GM21381 (cell line): ENCODE measurements at regions not wholly inside any gene's neighbourhood (a gene's known extent, or its start where the extent isn't known, plus 50 kb on each side); places are given as distances from the start of the nearest gene placed in this dataset.

ENCODE experiments used
- ATAC-seq: cut with Tn5 transposase; IDR thresholded peaks from one replicate; pipeline ENCODE4 v1.9.1; 2021; ENCODE audit warnings: mild to moderate bottlenecking, moderate library complexity; ENCODE audit not compliant: unreplicated experiment

DNA sequence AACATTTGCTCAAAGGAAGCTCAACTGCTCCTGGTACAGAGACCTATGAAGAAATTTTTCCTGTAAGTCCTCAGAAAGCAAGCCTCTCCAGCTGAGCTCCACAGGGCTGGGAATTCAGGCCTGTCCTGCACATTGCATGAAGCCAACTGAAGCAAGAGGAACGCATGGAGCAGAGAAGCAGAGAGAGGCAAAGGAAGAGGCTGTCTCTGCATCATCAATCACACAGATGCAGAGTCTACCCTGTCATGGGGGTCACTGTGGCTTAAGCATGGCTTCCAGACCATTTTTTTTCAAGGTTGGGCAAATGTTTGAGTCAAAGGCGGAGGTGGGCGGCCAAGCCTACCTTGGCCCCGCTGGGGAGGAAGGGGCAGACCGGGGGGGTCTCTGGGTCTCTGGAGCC is 110.3 kb upstream of the MSX1 start:
- no peak for ATAC-seq

DNA sequence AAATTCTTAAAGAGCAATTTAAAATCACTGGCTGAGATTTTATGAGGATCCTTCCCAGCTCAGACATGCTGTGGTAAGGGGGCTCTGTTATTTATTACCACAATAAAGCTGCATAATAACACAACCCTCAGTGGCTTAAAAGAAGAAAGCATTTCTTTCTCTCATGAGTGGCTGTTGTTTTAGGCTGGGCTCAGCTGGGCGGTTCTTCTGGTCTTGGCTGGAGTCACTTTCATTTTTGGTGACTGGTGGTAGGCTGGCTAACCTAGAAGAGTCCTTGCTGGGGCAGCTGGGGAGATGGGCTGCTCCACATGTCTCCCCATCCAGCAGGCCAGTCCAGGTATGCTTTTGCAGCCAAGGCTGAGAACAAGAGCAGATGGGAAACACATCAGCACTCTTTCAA is 113.0 kb upstream of the MSX1 start:
- ATAC-seq = no peak

DNA sequence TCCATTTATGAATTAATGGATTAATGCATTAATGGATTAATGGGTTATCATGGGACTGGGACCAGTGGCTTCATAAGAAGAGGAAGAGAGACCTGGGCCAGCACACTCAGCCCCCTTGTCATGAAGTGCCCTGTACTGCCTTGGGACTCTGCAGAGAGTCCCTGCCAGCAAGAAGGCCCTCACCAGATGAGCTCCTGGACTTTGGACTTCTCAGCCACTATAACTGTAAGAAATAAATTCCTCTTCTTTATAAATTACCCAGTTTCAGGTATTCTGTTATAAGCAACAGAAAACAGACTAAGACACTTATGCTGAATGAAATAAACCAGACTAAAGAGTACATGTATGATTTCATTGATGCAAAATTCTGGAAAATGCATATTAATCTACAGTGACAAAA is 119.4 kb upstream of the MSX1 start:
- no peak for ATAC-seq

DNA sequence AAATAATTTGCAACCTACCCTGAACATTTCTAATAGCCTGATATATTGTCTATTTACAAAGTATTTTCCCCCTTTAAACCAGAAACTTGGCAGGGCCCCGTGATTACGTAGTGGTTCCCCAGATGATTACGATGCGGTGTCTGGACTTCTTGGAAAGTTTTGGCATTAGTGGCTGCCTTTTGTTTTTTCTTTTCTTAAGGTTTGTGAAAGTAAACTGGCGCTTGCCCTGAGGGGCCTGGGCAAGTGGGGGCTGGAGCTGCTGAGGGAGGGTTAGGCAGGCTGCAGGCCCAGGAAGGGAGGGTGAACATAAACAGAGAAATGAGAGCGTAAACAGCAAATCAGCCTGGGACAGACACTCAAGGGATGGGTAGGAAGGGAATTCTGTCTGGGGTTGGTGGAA is 123.6 kb upstream of the MSX1 start:
- ATAC-seq = no peak

DNA sequence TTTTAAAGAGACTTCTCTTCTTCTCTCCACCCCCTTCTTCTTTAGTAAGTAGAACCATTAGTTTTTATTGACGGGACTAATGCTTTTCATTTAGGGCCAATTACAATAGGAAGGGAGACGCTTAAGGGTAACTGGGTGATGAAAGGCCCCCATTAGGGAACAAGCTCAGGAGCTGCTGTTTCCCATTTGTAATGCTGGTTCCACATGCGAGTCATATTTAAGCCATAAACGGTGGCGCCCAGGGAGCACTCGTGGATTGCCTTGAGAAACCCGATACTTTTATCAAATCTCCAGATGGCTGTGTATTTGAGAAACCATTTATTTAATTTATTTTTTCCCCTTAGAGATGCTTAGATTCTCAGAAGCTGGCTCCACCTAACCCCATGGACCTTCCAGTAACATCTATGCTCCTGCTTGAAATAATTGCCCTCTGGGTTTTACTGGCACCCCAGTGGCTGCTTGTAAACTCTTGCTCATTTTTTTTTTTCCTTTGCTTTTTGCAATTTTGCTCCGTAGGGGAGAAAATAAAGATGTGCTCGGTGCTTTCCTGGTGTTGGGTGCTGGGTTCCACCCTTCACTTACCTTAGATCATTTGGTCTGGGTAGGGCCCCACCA is 124.2 kb upstream of the MSX1 start:
- no peak for ATAC-seq

DNA sequence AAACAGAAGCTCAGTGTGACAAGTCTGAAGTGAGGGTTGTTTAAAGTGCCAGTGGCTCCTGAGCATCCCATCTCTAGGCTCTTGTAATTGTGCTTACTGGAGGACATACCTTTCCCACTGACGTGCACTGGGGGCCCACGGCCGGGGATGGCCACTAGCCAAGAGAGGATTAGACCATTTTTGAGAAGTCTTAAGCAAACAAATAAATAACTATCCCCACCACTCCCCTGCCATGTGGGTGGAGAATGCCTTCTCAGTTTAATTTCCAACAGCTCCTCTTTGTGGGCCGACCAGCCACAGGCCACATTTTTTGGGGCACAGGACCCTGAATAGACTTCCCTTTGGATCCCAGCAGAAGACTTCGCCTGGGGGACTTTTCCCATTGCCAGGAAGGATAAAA is 125.0 kb upstream of the MSX1 start:
- ATAC-seq = no peak

DNA sequence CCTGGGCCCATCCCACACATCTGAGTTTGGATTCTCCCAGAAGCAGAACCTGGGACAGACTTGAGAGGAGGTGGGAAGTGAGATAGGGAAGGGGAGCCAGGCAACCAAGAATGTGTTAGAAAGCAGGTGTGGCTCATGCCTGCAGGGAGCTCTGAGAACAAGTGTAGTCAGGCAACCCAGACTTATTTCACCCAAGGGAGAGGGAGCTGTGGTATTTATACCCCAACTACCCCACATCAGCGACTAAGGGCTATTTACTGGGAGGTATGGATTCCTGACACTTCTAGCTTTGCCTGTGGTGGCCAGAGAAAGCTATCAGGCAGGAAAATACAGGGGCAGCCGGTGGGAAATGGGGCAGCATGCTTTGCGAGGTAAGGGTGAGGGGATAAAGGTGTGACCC is 125.8 kb upstream of the MSX1 start:
- ATAC-seq = no peak

DNA sequence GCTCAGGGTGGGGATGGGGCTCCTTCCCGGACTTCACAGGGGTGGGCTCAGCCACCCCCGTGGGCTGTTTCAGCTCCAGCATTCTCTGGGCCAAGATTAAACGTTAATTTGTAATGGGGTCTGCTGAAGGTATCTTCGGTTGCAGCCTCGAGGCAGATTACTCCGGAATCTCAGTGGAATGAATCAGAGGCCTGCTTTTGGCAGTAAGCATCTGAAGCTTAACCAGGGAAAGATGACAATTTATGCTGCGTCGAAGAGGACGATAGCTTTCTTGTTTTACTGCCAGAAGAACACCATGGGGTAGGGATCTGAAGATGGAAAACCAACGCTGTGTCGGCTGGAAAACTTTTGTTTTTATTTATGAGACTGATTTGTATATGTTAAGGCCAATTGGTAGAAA is 129.2 kb upstream of the MSX1 start:
- no peak for ATAC-seq

DNA sequence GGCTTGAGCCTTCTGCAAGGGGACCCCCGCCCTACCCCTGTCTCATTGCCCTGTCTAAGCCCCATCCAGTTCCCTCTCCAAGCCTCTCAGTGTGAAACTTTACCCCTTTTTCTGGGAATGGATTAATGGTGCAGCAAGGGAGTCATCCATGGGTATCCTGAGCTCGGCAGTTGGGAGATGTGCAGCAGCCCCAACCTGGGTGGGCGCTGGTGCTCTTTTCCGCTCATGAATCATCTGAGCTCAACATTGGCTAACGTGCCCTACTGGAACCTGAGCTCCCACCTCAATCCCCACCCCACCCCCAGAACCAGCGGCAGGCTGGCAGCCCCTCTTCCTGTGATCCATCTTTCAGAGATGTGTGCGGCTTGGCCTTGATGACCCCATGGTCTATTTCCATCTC is 130.3 kb upstream of the MSX1 start:
- ATAC-seq = no peak

DNA sequence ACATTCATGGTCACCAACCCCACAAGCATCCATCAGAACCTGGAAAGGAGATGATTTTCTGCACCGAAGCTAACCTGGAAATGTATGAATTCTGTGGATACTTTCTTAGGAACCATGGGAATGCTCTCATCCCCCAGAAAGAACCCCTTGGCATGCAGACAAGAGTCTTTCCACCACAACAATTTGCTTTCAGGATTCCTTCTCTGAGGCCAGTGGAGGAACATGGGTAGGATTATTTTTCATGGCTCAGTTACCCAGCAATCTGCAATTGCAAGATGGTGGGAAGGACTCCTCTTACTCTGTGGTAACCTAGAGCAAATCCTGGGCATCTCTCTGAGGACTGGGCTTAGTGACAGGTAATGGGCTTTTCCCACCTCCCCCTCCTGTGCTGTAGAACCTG is 131.9 kb upstream of the MSX1 start:
- no peak for ATAC-seq

DNA sequence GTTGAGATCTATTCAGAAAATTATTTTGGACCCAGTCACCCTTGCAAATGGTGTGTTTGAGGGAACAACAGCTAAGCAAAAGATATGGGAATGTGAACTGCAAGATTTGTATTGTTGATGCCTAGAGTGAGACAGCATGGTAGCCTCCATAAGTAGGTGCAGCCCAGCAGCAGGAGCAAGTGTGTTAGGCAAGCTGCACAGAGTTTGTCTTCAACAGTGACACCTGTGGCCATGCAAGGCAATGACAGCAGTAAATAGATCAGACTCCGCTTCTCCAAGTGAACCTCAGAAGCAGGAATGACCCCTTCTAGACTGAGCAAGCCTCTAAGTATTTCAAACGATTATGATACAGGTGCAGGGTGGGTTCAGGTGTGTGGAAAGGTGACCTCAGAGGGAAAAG is 133.4 kb upstream of the MSX1 start:
- no peak for ATAC-seq

DNA sequence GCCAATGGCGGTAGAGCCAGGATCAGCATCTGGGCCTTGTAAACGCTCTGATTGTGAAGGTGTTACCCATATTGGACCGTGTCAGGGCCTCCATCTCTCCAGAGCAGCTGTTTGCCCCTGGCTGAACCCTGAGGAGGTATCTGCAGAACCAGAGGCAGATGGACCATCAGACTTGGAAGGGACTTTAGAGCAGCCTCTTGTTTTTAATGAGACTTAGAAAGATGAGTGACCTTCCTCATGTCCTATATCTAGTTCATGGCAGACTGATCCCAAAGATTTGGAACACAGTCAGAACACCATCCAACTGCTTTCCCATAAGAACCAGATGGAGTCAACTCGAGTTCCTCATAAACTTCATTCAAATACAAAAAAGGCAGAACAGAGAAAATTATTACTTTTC is 135.1 kb upstream of the MSX1 start:
- ATAC-seq = no peak

DNA sequence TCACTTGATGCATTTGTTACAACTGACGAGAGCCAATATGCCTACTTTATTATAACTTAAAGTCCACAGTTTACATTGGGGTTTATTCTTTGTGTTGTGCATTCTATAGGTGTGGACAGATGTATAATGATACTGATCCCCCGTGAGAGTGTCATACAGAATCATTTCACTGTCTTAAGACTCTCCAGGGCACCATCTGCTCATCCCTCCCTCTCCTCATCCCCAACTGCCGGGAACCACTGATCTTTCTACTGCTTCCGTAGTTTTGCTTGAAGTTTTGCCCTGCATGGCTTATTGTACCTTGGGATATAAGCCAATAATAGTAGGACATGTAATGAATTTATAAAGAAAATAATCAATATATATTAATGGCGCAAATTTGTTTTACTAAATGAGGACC is 137.8 kb upstream of the MSX1 start:
- ATAC-seq = no peak

DNA sequence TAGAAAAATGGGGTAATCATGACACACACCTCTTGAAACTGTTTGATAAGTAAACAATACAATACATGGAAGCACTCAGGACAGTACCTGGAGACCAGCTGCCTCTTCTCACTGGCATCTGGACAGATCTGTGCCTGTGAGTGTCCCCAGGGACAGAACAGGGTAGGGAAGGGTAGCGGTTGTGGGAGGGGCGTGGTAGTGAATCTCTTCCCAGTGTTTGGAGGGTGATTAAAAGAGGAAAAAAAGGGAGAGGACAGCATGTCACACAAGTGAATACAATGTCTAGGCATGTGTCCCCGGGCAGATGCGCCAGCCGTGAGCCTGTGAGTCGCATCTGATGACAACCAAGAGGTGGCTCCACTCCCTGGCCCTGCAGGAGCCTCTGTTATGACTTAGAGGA is 138.8 kb upstream of the MSX1 start:
- ATAC-seq = no peak

DNA sequence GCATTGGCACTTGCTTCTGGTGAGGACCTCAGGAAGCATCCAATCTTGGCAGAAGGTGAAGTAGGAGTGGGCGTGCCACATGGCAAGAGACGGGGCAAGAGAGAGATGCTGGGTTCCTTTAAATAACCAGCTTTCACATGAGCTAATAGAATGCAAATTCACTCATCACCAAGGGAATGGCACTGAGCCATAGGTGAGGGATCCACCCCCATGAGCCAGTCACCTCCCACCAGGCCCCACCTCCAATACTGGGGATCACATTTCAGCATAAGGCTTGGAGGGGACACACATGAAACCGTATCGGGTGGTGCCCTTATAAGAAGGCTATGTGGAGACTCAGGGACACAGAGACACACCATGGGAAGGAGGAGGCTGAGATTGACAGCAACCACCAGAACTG is 140.0 kb upstream of the MSX1 start:
- no peak for ATAC-seq

DNA sequence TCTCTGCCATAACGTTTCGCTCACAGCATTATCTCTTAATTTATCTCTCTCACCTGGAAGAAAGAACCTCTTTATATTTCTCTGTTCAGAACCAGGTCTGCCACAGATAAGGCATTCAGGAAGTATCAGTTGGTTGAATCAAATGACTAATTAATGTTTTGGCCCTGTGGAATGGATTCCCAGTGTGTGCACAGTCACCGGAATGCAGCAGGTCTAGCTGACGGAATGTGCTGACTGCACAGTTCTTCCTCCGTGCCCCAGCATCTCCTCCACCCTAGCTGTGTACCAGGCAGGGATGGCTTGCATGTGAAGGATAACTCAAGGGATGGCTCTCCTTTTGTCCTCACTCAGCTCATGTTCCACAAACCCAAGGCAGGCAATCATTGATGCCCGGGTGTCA is 141.8 kb upstream of the MSX1 start:
- no peak for ATAC-seq

DNA sequence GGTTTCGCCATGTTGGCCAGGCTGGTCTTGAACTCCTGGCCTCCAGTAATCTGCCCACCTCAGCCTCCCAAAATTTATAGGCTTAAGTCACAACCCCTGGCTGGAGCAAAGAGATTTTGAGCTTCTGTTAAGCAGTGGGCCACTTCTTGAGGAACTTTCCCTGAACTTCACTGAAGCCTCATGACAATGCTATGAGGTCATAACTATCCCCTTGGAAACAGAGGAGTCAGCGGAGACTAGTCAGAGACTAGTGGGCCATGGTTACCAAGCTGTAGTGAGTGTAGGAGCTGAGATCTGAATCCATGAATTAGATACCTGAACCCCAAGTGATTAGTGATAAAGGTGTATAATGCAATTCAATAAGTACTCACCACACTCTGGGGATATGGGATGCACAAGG is 145.1 kb upstream of the MSX1 start:
- no peak for ATAC-seq

DNA sequence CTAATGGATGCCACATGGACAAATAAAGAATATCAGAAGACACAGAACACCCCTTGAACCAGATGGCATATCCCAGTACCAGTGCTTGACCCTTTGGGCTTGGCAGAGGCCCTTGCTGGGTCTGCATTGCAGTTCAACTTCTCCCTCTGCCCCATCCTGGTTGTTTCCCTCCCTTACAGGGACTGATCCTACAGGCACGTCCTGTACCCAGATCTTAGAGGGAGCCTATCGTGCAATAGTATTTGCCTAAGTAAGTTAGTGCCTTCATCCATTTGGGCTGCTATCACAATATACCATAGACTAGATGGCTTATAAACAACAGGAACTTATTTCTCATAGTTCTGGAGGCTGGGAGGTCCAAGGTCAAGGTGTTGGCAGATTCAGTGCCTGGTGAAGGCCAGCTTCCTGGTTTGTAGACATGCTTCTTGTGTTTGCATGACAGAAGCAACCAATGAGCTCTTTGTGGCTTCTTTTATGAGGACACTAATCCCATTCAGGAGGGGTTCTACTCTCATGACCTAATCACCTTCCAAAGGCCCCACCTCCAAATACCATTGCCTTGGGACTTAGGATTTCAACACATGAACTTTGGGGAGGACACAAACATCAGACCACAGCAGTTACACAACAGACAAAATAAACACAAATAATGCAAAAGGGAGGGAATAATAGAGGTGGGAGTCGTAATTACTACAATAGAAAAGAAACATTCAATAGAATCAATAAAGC is 146.5 kb upstream of the MSX1 start:
- no peak for ATAC-seq

DNA sequence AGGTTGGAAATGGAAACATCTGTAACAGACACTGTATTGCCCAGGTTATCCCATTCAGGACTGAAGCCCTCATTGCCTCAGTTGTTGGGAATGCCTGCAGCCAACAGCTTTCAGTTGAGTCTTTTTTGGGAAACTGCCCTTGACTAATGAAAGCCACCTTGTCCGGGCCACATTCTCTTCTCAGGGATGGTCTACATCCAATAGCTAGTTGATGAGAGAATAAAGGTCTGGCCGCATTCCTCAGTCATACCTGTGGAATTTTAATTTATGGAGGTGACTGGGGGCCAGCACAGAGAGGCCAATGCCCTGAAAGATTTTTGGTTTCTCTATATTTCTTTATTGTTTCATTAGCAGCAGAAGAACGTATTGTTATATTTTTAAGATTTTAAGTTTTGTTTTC is 147.6 kb upstream of the MSX1 start:
- no peak for ATAC-seq

DNA sequence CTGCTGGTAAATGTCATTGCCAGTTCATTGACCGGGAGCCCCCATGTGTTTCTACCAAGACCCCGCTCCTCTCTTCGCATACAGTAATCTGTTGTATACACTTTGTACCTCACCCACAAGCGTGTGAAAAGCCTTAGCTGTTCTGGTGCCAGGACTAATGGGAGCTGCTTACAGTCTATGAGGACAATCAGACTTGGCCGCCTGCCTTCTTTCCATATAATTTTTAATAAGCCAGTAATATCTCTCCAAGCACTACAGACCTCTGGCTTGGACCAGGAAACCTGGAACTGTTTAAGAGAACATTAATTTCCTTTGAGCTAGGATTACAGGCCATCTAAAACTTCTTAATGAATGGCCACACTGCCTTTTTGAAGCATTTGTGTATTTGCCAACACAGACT is 149.7 kb upstream of the MSX1 start:
- ATAC-seq = no peak

DNA sequence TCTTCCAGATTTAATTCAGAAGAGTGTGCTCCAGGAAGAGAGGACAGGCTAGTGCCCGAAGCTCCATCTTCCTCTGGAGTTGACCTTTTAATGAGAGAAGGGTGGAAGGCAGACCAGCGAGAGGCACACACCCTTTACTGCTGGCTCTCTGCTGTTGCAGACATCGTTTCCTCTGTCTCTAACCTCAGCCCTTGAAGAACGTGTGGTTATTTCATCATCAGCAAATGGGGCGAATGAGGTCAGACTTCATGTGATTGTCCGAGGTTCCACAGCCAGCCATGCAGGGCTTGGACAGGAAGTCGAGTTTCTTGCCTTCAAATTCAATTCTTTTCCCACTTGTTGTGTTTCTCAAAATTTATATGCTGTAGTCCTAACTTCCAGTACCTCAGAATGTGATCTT is 155.2 kb upstream of the MSX1 start:
- no peak for ATAC-seq

DNA sequence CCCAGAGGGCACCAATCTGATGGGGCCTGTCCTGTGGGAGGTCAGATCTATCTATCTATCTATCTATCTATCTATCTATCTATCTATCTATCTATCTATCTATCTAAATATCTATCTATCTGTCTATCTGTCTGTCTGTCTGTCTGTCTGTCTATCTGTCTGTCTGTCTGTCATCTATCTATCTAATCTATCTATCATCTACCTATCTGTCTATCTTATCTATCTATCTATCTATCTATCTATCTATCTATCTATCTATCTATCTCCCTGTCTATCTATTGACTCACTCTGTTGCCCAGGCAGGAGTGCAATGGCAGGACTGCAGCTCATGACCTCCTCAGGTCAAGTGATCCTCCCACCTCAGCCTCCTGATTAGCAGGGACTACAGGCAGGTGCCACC is 155.7 kb upstream of the STX18 start:
- ATAC-seq = no peak

DNA sequence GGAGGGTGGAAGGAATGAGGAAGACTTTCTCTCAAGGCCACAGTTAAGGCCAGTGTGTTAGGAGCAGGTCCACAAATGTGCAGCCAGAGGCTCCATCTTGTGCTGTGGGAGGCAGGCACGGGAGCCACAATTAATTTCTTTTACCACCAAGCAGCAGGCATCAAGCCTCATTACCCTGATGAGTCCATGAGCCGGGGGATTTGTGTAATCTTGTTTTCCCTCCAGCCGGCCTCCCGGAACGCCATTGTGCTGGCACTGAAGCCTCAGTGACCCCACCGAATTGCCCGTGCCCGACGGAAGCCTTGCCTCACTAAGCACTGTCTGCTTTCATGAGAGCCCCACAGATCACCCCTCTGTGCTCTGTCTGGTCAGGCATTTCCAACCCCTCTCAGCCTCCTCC is 154.7 kb upstream of the STX18 start:
- ATAC-seq = no peak
